GM19023 (cell line): ENCODE measurements at regions not wholly inside any gene's neighbourhood (a gene's known extent, or its start where the extent isn't known, plus 50 kb on each side); places are given as distances from the start of the nearest gene placed in this dataset.
"Not testable (repeated sequence)": the region's sequence is repeated elsewhere in the genome, so short reads cannot be mapped to it uniquely, and the experiment has no call there.

Experiments
- ATAC-seq: cut with Tn5 transposase; IDR thresholded peaks from one replicate; pipeline ENCODE4 v1.9.1; 2021; ENCODE audit warnings: mild to moderate bottlenecking, moderate library complexity; ENCODE audit not compliant: unreplicated experiment

DNA sequence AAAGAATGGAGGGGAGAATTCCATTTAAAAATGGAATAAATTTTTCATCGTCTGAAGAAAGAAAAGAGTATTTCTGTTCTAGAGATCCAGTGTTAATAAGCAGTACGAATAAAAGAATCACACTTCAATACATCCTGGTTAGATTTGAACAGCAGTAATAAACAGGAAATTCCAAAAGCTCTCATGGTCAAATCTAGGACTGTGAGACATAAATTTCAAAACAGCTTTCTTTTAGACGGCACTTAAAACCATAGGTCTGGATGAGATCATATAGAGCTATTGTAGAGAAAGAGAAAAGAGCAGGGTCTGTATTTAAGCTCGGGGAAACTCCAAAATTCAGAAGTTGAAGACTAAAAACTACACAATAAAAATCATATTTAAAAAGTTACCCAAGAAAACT, 1006.9 kb upstream of the CTNND2 start:
- ATAC-seq, result no peak

DNA sequence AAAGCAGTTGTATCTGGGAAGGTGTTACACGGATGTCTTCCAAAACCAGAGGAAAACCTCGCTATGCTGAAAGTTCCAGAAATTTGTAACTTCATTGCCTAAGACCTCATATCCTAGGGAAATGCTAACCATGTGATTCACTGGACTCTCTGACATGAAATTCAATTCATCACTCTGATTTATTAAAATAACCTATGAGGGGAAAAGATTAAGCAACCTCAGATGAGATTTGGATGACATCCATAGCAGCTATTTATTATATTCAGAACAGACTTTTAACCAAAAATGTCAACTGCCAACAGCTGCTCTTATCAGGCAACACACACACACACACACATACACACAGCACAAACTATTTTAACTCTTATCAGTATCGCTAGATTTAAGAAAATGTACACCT, 1006.4 kb upstream of the CTNND2 start:
- ATAC-seq, result no peak

DNA sequence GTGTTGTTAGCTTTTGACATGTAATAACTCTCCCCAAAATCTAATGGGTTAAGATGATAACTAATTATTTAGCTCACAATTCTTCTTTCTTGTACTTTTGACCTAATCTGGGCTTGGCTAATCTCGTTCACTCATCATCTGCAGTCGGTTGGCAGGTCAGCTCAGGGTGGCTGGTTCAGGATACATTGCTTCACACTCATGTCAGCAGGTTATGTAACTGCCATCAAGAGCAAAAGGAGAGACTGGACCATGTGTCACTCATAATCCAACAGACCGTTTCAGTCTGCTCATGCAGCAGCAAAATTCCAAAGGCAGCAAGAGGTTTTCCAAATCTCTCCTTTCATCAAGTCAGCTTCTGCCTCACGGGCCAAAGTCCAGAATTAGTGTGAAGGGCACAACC, 998.4 kb upstream of the CTNND2 start:
- ATAC-seq, result no peak

DNA sequence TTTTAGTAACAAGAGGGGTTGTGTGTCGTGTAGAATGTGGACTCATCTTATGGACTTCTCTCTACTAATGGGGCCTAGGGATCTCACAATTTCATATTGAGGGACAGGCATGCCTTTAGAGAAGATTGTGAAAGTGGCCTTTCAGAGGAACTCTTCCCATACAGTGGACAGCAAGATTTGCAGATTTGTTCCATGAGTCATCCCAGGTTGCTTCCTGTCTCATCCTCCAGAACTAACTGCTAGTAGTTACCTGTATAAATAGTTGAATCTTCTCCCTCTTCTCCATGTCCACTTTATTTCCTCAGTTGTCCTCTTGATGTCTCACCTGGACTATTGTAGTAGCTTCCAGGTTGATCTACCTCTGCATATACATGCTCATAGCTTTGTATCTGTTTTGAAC, 997.5 kb upstream of the CTNND2 start:
- ATAC-seq, result no peak

DNA sequence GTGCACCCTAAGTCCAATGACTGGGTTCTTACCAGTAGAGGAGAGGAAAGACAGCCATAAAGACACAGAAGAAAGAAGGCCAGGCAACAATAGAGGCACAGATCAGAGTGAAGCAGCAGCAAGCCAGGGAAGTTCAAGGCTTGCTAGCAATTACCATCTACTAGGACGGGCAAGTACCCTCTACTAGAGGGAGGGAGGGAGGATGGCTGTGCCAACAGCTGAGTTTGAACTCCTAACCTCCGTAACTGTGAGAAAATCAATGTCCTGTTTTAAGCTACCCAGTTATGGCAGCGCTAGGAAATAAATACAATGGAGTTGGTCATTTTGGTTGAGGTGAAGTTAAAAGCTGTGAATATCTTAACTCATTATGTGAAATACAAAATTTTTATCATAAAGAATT, 991.8 kb upstream of the CTNND2 start:
- ATAC-seq, result no peak

DNA sequence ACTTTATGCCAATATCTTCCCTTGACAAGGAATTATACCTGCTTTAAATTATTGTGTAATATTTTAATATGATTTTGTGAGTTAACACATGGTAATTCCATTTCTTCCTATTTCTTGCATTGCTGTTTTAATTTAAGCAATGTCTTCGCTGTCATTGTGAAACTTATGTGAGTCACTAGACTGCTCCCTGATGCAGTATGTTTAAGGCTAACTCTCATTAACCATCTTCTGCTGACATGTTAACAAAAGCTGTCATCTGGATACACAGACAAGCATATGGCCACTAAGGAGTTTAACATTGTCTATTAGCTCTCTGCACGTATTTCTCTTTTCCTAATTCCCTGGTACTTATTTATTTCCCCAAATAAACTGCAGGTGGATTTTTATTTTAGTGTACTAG, 980.8 kb upstream of the CTNND2 start:
- no peak for ATAC-seq

DNA sequence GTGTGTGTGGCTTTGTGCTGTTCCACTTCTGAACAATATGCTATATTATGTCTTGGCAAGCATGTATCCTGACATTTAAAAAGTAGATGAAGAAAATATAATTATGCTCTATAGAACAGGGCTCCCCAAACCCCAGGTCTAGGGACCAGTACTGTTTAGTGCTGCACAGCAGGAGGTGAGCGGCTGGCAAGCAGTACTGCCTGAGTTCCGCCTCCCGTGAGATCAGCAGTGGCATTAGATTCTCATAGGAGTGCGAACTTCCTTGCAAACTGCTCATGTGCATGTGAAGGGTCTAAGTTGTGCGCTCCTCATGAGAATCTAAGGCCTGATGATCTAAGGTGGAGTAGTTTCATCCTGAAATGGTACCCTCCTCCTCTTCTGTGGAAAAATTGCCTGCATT, 979.1 kb upstream of the CTNND2 start:
- no peak for ATAC-seq

DNA sequence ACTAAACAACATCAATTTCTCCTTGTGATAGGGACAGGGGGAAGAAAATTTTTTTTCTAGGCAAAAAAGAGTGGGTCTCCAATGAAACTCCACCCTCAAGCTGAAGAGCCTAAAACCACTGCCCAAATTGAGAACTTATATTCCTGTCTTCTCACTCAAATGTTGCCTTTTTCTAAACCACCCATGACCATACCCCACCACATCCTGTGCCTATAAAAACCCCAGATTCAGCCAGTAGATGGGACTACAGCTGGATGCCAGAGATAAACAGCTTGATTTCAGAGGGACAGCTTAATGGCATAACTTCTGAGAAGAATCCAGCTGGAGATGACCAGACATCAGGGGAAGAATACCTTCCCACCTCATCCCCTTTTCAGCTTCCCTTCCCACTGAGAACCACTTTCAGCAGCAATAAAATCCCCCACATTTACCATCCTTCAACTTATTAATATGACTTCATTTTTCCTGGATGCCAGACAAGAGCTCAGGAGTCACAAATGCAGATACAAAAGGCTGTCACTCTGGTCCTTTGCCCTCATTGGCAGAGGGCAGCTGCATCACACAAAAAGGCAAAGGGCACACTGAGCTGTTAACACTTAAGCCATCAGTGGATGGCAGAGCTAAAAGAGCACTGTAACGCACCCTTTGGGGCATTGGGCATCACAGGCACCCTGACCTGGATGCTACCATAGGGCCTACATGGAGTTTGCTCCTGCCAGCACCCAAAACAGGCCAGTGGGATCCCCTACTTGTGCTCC, 972.5 kb upstream of the CTNND2 start:
- ATAC-seq, result no peak

DNA sequence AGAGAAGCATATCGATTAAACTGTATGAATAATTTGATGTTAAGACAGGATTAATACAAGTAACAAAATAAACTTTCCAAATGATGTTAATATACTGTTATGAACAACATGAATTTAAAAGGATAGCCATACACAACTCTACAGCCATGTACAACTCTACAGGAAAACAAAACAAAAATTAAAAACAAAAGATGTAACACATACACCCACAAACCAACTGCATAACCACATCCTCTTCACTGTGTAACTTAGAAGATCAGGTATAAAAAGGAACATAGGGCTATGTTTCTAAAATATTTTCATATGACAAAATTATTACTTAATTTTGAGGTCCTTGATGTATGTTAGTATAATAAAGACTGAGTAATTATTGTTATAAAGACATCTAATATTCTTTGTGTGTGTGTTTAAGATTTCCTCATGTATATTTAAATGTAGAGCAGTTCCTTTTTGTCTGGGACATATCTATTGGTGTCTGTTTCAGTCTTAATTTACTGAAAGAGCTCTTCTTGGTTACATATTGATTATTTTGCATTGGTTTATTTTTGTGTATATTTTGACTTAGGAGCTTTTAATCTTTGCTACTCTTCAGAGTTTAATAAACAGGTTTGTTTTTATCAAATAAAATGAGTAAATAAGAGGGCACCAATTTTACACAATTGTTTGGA, 966.8 kb upstream of the CTNND2 start:
- no peak for ATAC-seq

DNA sequence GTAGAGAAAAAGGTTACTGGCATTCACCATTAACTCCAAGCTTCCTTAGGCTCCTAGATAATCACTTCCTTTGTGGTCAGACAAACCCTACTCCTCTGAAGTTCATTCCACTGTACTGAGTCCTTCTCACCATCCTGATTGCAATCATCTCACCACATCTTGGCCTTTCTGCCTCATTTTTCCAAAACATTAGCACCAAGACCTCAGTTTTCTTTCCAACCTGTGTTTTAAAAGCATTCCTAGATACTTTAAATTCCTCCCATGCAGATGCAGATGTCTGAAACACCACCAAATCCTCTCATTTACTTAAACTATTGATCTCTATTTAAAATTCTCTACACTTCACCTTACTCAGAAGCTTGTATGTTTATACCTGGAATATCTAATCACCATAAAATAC, 961.3 kb upstream of the CTNND2 start:
- no peak for ATAC-seq

DNA sequence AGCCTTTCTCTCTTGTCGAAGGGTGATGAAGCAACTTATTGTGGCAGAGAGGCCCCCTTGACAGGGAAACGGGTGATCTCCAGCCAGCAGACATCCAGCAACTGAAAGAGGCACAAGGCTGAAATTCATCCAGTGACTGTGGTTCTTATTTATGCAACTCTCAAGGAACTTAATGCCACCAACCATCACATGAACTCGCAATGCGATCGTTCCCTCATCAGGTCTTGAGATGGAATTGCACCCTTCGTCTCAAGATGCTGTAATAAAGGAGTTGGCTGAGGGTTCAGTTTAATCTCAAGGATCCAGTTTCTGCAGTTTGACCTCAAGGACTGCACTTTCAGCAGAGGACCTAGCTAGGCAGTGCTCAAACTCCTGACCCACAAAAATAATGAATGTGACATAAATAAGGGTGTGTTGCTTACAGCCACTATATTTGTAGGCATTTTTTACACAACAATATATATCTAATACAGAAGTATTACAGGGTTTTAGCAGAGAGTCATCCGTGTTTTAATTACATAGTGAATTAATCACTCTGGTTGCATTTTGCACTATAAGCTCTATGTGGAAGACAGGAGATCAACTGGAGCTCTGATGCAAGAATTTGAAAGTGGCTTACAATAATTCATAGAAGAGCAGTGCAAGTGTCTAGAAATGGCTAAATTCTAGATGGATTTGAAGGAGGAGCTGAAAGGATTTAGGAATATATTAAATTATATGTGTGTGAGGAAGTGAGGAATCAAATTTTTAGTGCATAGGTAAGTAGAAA, 957.8 kb upstream of the CTNND2 start:
- ATAC-seq, result no peak

DNA sequence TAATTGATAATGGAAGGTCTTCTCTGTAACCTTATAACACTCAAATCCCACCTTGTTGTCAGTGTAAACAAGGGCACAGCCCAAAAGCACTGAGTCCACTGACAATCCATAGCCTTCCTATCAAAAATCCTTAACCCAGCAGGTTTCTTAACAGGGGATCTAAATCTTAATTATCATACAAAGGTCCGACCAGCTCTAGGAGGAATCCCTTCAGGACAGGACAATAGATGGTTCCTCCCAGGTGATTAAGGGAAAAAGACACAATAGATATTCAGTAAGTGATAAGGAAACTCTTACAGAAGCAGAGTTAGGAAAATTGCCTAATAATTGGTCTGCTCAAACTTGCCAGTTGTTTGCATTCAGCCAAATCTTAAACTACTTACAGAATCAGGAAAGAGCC, 951.9 kb upstream of the CTNND2 start:
- not testable (repeated sequence) for ATAC-seq

DNA sequence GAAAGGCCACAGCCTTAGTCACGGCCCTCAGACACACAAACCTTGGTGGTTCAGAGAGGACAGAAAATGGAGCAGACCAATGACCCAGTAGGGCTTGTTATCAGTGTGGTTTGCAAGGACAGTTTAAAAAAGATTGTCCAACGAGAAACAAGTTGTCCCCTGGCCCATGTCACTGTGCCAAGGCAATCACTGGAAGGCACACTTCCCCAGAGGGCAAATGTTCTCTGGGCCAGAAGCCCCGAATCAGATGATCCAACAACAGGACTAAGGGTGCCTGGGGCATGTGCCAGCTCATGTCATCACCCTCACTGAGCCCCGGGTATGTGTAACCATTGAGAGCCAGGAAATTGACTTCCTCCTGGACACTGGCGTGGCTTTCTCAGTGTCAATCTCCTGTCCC, 950.1 kb upstream of the CTNND2 start:
- ATAC-seq, result no peak

DNA sequence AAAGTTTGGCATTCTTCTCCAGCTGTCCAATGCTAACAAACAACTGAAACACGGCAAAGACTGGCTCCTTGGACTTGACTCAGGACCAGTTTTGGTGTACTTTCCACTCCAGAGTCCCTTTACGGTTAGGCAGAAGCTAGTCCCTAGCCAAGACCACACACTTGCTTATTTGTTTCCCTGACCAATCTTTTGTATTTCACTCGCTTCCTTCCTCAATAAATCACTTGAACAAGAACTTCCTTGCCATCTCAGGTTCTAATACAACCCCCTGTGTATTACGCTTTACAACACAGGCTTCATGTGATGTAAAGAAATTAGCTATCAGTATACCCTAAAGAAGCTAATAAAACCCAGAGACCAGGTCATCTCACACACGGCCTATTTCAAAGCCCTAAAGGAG, 947.5 kb upstream of the CTNND2 start:
- ATAC-seq, result no peak

DNA sequence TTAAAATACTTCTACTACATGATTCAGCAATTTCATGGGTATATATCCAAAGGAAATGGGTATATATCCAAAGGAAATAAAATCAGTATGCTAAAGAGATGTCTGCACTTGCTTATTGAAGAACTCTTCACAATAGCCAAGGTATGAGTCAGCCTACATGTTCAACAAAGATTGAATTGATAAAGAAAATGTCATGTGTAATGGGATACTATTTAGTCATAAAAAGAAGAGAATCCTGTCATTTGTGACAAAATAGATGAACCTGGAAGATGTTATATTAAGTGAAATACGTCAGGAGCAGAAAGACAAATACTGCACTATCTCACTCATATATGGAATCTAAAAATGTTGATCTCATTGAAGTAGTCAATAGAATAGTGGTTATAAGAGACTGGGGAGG, 944.5 kb upstream of the CTNND2 start:
- ATAC-seq, result no peak

DNA sequence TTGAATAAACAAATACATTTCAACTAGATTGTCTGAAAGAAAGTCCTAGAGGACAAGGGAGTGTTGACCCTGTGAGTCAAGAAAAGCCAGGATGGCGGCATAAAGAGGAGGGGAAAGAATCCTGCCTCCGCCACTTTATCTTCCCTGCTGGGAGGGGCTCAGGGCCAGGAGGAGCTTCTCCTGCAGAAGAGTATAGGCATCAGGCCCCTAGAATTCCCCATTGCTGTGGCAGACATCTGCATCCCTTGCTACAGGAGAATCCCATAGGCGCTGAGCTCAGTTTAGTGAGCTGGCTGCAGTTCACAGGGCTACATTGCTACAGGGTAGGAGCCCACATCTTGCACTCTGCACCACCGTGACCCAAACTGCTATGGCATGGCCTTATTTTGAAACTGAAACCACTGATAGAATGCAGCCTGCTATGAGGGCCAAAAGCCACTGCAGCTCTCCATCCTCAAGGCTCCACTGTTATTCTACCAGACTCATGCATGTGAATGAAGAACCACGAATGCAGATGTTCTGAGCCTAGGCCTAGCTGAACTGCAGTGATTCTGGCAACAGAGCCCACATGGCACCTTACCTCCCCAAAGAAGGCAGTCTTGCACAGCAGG, 941.4 kb upstream of the CTNND2 start:
- ATAC-seq, result no peak

DNA sequence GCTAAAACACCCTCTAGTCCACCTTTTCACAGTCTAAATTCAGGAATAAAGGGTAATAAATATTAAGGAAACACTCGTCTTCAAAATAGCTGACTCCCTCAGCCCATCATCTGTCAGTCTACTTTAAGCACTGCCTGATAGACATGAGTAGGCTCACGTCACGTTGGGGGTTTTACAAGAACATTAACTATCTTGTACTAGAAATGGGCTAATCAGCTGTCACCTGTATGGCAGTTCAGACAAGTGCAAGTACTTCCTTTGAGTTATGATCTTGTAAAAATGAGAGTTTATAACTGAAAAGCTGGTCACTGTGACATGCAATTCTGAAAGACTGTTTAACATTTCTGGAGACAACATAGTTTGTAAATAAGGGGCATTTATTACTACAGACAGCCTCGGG, 936.7 kb upstream of the CTNND2 start:
- ATAC-seq, result no peak

DNA sequence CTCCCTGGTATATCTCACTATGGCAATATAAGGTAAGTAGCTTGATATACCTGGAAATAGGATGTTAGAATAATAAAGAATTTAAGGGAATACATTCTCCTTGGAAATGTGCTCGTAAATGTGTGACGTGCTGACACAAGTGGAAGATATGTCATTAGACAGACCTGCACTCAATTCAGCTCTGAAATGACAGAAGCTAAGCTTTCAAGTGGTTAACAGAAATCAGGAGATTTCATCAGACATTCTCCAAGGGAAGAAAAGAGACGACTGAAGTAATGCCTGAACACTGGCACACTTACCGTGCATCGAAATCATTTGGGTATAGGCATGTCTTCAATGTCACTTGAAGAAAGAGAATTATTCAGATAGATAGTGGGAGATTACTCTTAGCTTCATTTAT, 933.3 kb upstream of the CTNND2 start:
- no peak for ATAC-seq

DNA sequence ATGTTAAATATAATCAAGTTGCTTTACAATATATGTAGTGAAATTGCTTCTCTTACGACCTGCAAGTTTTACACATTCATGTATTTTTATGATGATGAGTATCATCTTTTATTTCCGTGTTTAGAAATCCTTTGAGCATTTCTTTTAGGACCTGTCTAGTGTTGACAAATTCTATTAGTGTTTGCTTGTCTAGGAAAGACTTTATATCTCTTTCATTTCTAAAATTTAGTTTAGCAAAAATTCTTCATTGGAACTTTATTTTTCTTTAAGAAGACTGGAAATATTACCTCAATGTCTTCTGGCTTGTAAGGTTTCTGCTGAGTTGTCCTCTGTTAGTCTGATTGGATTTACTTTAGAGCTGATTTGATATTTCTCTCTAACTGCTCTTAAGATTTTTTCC, 920.9 kb upstream of the CTNND2 start:
- ATAC-seq, result no peak

DNA sequence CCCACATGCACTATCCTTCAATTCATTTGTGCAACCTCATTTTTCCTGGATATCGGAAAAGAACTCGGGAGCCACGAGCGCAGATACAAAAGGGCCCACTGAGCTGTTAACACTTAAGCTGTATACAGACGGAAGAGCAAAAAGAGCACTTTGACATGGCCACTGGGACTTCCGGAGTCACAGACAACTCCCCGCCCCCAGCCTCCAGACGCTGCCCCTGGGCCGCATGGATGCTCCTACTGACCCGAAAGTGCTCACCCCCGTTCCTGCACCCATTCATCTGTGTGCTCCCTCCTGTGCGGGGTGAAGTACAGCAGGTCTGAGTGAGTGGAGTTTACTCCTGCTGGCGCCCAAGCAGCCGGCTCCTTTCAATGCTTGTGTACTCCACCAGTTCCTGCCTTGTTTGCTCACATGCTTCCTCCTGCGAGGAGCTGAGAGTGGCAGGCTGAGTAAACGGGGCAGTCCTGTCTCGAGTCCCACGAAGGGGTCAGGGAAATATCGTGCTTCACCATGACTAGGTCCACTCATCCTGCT, 901.0 kb upstream of the CTNND2 start:
- ATAC-seq, result no peak

DNA sequence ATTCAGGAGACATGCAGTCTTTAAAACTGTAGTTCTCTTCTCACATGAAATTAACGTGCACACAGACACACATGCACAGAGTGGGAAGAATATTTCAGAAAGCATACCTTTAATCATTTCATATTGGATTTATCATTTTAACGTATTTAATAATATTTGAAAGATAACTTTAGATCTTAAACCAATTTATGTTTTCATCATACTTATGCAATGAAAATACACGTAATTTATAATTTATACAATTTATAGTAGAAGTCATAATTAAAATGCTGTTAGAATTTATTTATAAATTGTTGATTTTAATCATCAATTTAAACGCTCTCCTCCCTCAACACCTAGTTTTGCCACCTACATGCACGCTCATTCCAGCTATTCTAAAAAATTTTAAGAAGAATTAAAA, 894.9 kb upstream of the CTNND2 start:
- ATAC-seq, result no peak

DNA sequence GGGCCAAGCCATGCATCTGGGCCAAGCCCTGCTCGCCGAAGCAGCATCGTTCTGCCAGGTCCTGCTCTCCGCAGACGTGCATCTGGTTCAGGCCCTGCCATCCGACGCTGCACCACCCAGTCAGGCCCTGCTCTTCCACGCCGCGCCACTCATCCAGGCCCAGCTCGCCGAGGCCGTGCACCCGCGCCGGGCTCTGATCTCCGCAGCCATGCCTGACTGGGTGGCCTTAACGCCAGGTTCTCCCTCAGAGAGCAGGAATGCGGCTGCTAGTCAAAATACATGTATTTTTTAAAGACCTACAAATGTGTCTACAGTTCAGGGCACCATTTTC, 891.1 kb upstream of the CTNND2 start:
- ATAC-seq, result no peak
